Stomach (tissue), 4 donors: ENCODE measurements at regions not wholly inside any gene's neighbourhood (a gene's known extent, or its start where the extent isn't known, plus 50 kb on each side); places are given as distances from the start of the nearest gene placed in this dataset.

Experiments
- CTCF ChIP-seq, 7 experiments: fragments of 450-650 bp in 4 of 7; fragments of 200-600 bp in 3 of 7; sonication (generic) in 3 of 7; IDR thresholded peaks; one replicate each; pipeline ENCODE4 v1.5.1; 2016 to 2019; ENCODE audit warnings: antibody characterized with exemption in 7 of 7, control low read depth in 2 of 7, mild to moderate bottlenecking in 1 of 7
- POLR2A ChIP-seq, 4 donors: fragments of 450-650 bp; IDR thresholded peaks; one replicate each; pipeline ENCODE4 v1.6.1; 2016; ENCODE audit warnings: antibody characterized with exemption in 4 of 4, control low read depth in 2 of 4, mild to moderate bottlenecking in 1 of 4, moderate library complexity in 1 of 4
- POLR2AphosphoS5 ChIP-seq, 3 donors: sonication (generic); formaldehyde crosslinking; IDR thresholded peaks; one replicate each; pipeline ENCODE4 v1.6.1; 2016; ENCODE audit warnings: antibody characterized with exemption in 3 of 3

GRCh38 chr7:17732083-17732482, 208.2 kb downstream of the SNX13 start:
- no peak for TF ChIP-seq CTCF (IDR thresholded peaks at IDR 0.05)
- no peak for TF ChIP-seq POLR2AphosphoS5 (IDR thresholded peaks at IDR 0.05)
- no peak for TF ChIP-seq POLR2A (IDR thresholded peaks at IDR 0.05)
